Esophagus squamous epithelium (tissue), 5 donors: ENCODE measurements at regions not wholly inside any gene's neighbourhood (a gene's known extent, or its start where the extent isn't known, plus 50 kb on each side); places are given as distances from the start of the nearest gene placed in this dataset.

Experiments used
- DNase-seq: peaks from one replicate; lab custom pipeline; 2025; lab: John Stamatoyannopoulos, UW
- H3K27ac ChIP-seq, 4 donors: fragments of 200-600 bp; sonication (generic); one replicate each; pipeline ENCODE4 v1.5.1; 2016 to 2019; ENCODE audit warnings: mild to moderate bottlenecking in 1 of 4
- H3K27me3 ChIP-seq, 4 donors: fragments of 200-600 bp; sonication (generic); 1 replicate in 3 of 4; 2 replicates in 1 of 4; pipeline versions ENCODE4 v1.5.1 to v1.6.0; 2017 to 2021; ENCODE audit warnings: antibody characterized with exemption in 1 of 4
- H3K36me3 ChIP-seq, 3 donors: fragments of 200-600 bp; sonication (generic); one replicate each; pipeline ENCODE4 v1.5.1; 2016 to 2019
- H3K4me1 ChIP-seq, 3 donors: fragments of 200-600 bp; sonication (generic); one replicate each; pipeline ENCODE4 v1.5.1; 2017 to 2019
- H3K4me3 ChIP-seq, 4 donors: fragments of 200-600 bp; sonication (generic); 1 replicate in 3 of 4; 2 replicates in 1 of 4; pipeline ENCODE4 v1.5.1; 2016 to 2019; ENCODE audit warnings: mild to moderate bottlenecking in 2 of 4, moderate library complexity in 1 of 4
- H3K9me3 ChIP-seq, 3 donors: fragments of 200-600 bp; sonication (generic); one replicate each; pipeline ENCODE4 v1.5.1; 2016 to 2019
- POLR2A ChIP-seq, 4 donors: fragments of 450-650 bp; IDR thresholded peaks; one replicate each; pipeline ENCODE4 v1.6.1; 2017; ENCODE audit warnings: antibody characterized with exemption in 4 of 4, mild to moderate bottlenecking in 4 of 4, moderate library complexity in 3 of 4
- WGBS, 2 donors: methylation state at CpG; one replicate each; pipeline ENCODE4 v1.1.5; 2018; 5-methylcytosine and 5-hydroxymethylcytosine counted together
- intact Hi-C: fragments of 100-400 bp; cut with DNase I; formaldehyde crosslinking; loops from one replicate; pipeline ENCODE4 v1.15.0; 2022
- TF ChIP-seq, protein P1 (sequence below), 6 experiments: fragments of 450-650 bp in 4 of 6; fragments of 200-600 bp in 2 of 6; sonication (generic) in 2 of 6; IDR thresholded peaks; one replicate each; pipeline ENCODE4 v1.5.1; 2016 to 2019; ENCODE audit warnings: antibody characterized with exemption in 6 of 6, mild to moderate bottlenecking in 4 of 6, moderate library complexity in 4 of 6
- donor health status: DM: yes; HTN: yes; CAD: no.

DNA sequence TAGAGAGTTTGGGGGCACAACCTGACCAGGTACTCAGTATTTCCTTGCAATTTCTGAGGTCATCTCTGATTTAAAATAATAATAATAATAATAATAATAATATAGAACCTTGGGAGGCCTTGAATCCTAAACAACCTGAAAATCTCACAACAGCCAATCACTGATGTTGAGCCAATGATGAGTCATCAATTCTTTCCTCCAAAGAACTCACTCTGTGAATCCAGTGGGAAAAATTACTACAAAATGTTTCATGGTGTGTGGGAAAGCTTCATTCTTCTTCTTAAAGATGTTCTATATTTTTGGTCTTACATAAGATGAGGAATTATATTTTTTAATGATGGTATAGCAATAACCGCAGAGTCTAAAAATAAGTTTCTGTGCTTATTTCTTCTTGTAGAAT lies 594.6 kb downstream of the EFNB2 start:
- Histone ChIP-seq H3K36me3 (no peaks in the 10 kb centered on the region), H3K4me3 (no peak overlapping the region), H3K27me3 (no peaks in the 10 kb centered on the region), H3K9me3 (no peaks in the 10 kb centered on the region), H3K4me1 (no peaks in the 10 kb centered on the region), H3K27ac (no peak overlapping the region)
- 92 to 97% methylated on average over 1 of the region's 1 CpG for WGBS, 2 donors
- intact Hi-C loops, result no loop called here
- TF ChIP-seq, protein P1, sequence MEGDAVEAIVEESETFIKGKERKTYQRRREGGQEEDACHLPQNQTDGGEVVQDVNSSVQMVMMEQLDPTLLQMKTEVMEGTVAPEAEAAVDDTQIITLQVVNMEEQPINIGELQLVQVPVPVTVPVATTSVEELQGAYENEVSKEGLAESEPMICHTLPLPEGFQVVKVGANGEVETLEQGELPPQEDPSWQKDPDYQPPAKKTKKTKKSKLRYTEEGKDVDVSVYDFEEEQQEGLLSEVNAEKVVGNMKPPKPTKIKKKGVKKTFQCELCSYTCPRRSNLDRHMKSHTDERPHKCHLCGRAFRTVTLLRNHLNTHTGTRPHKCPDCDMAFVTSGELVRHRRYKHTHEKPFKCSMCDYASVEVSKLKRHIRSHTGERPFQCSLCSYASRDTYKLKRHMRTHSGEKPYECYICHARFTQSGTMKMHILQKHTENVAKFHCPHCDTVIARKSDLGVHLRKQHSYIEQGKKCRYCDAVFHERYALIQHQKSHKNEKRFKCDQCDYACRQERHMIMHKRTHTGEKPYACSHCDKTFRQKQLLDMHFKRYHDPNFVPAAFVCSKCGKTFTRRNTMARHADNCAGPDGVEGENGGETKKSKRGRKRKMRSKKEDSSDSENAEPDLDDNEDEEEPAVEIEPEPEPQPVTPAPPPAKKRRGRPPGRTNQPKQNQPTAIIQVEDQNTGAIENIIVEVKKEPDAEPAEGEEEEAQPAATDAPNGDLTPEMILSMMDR (IDR thresholded peaks at IDR 0.05), result no peak
- TF ChIP-seq POLR2A (IDR thresholded peaks at IDR 0.05), result no peak
- DNase-seq, result no peak

DNA sequence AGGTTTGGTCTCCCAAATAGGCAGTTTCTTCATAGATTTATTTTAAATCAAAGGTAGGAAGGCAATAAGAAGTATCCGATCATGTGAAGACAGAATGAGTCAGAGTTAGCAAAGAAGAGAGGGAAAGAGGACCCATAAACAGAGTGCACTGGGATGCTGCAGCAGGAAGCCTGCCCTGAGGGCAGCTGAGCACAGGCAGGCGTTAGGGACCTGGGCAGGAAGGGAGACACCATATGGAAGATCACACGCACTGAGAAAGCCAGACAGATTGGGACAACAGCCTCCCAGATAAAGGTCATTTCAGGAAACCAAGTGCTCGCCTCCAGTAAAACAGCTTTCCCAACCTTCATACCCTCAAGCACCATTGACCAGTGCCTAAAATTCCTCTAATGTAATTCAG lies 598.0 kb downstream of the EFNB2 start:
- no peaks in the 10 kb centered on the region for H3K36me3 ChIP-seq
- no peaks in the 10 kb centered on the region for H3K9me3 ChIP-seq
- peaks cover 0 to 23% (median 5%) of the 10 kb centered on the region in 3 donors for H3K4me1 ChIP-seq
- no peak overlapping the region for H3K4me3 ChIP-seq
- 56 to 68% methylated on average over 4 of the region's 4 CpGs for WGBS, 2 donors
- intact Hi-C loops, result no loop called here
- no peaks in the 10 kb centered on the region for H3K27me3 ChIP-seq
- no peak overlapping the region for H3K27ac ChIP-seq
- no peak for DNase-seq
- TF ChIP-seq, protein P1 (IDR thresholded peaks at IDR 0.05), result no peak
- TF ChIP-seq POLR2A (IDR thresholded peaks at IDR 0.05), result no peak

DNA sequence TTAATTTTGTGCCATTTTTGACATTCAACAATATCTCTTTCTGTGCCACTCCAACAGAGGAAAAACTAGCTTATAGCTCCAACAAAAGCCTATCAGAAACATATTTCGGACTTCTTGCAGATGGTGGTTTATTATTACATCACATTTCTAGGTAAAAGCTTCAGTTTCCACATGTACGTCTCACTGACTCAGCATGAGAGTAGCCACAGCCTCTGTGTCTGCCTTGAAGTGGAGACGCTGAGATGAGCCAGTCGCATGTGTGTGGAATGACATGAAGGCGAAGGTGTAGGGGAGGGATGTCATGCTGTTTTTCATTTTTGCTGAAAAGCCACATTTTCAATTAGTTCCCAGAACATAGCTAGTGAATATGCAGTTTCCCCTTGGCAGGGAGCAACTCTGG lies 598.6 kb downstream of the EFNB2 start:
- no peak overlapping the region for H3K4me3 ChIP-seq
- DNase-seq, result no peak
- H3K27me3 ChIP-seq, result no peaks in the 10 kb centered on the region

DNA sequence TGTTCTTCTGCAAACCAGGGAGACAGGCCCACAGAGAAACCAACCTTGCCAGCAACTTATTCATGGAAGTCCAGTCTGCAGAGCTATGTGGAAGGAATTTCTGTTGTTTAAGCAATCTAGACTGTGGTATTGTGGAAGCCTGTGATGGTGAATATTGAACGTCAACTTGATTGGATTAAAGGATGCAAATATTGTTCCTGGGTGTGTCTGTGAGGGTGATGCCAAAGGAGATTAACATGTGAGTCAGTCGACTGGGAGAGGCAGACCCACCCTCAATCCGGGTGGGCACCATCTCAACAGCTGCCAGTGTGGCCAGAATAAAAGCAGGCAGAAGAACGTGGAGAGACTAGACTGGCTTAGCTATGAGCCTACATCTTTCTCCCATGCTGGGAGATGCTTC lies 606.0 kb downstream of the EFNB2 start:
- H3K27me3 ChIP-seq, result no peaks in the 10 kb centered on the region
- no peak overlapping the region for H3K4me3 ChIP-seq
- 44 to 52% methylated on average over 4 of the region's 4 CpGs for WGBS, 2 donors
- intact Hi-C loops, result no loop called here
- H3K27ac ChIP-seq, result peak overlapping the region in 1 of 4 donors; percentile 4
- no peak for DNase-seq
- TF ChIP-seq POLR2A (IDR thresholded peaks at IDR 0.05), result no peak
- TF ChIP-seq, protein P1 (IDR thresholded peaks at IDR 0.05), result no peak
- no peaks in the 10 kb centered on the region for H3K9me3 ChIP-seq
- no peaks in the 10 kb centered on the region for H3K36me3 ChIP-seq
- H3K4me1 ChIP-seq, result peaks cover 0 to 46% (median 3%) of the 10 kb centered on the region in 3 donors

More for the DNA sequence above, 598.6 kb downstream of the EFNB2 start:
- H3K36me3 ChIP-seq, result no peaks in the 10 kb centered on the region
- H3K27ac ChIP-seq, result no peak overlapping the region
- H3K9me3 ChIP-seq, result no peaks in the 10 kb centered on the region
- intact Hi-C loops, result no loop called here
- H3K4me1 ChIP-seq, result peaks cover 0 to 23% (median 5%) of the 10 kb centered on the region in 3 donors
- no peak for TF ChIP-seq POLR2A (IDR thresholded peaks at IDR 0.05)
- TF ChIP-seq, protein P1 (IDR thresholded peaks at IDR 0.05), result no peak
- 93 to 97% methylated on average over 5 of the region's 5 CpGs for WGBS, 2 donors

DNA sequence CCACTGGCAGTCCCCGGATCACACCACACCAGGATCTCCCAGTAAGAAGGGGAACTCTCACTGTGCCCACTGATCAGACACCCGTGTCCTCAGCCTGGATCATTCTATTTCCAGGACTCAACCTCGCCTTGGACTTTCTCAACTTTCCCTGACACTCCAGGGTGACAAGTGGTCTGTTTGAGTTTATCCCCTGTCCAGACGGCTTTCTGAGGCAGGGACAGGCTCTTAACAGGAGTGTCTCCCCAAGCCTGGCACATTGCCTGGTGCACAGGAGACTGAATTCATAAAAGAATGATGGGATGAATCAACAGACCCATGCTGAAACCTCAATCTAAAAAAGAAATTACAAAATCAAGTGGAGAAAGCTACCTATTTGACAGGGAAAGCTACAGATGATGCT lies 606.6 kb downstream of the EFNB2 start:
- Histone ChIP-seq H3K27me3 (no peaks in the 10 kb centered on the region), H3K27ac (peak overlapping the region in 1 of 4 donors; percentile 4), H3K36me3 (no peaks in the 10 kb centered on the region), H3K4me1 (peaks cover 0 to 40% (median 3%) of the 10 kb centered on the region in 3 donors), H3K9me3 (no peaks in the 10 kb centered on the region), H3K4me3 (no peak overlapping the region)
- 88 to 93% methylated on average over 3 to 4 of the region's 4 CpGs for WGBS, 2 donors
- no peak for TF ChIP-seq POLR2A (IDR thresholded peaks at IDR 0.05)
- TF ChIP-seq, protein P1 (IDR thresholded peaks at IDR 0.05), result no peak
- intact Hi-C loops, result no loop called here
- DNase-seq, result no peak
